ENCODE measurements at regions not wholly inside any gene's neighbourhood (a gene's known extent, or its start where the extent isn't known, plus 50 kb on each side); places are given as distances from the start of the nearest gene placed in this dataset.

- Mint-ChIP-seq H3K9me3 (peaks cover 0 to 1% (median 0%) of the 10 kb centered on the region in 7 donors), H3K4me1 (peaks cover 2 to 5% (median 4%) of the 10 kb centered on the region in 3 donors), H3K4me3 (no peak overlapping the region), H3K27me3 (peaks cover 31 to 36% (median 32%) of the 10 kb centered on the region in 3 donors), H3K27ac (peak overlapping the region in 1 of 6 donors; percentile 65), H3K36me3 (no peaks in the 10 kb centered on the region)
- DNase-seq, result no peak
- ATAC-seq (ENCODE audit: low read depth in 2 of 2), result no peak
Measured at GRCh38 chr10:123562387-123562786, 103.8 kb upstream of the GPR26 start.

DNA sequence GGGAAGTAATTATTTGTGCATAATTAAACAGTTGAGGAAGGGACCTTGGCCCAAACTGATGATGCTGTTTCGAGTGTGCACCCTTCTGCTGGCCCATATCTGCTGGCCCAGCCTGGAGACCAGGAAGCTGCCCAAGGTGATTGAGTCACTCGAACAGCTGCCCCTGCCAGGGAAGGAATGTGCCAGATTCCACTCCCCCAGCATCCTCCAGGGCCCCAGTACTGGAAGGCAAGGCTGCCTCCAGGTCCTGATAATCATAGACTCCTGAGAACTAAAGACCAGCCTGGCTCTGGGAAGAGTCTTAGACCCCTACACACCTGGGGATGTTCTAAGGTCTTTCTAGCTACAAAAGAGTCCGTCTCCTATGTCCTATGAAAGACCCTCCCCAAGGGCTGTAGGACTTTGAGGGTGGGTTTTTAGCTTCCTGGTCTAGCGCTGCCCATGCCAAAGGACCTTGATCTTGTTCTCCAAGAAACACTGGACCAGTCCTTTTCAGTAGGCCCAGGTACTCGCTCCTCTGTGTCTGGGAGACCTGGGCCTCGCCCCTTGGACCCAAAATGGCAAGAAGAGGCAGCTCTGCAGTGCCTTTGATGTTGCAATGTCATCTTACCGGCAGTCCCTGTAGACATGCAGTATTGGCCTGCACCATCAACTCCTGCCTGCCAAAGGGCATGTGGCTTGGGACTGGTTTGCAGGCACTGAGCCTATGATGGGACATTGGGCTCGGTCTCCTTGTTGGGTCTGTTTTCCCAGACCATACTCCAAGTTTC lies 103.2 kb upstream of the GPR26 start:
- peaks cover 2 to 5% (median 4%) of the 10 kb centered on the region in 3 donors for H3K4me1 Mint-ChIP-seq
- H3K27me3 Mint-ChIP-seq, result peaks cover 37 to 42% (median 38%) of the 10 kb centered on the region in 3 donors
- no peak for DNase-seq
- no peak overlapping the region for H3K4me3 Mint-ChIP-seq
- peaks cover 0 to 1% (median 0%) of the 10 kb centered on the region in 7 donors for H3K9me3 Mint-ChIP-seq
- H3K36me3 Mint-ChIP-seq, result no peaks in the 10 kb centered on the region
- no peak overlapping the region for H3K27ac Mint-ChIP-seq
- no peak for ATAC-seq (ENCODE audit: low read depth in 2 of 2)

DNA sequence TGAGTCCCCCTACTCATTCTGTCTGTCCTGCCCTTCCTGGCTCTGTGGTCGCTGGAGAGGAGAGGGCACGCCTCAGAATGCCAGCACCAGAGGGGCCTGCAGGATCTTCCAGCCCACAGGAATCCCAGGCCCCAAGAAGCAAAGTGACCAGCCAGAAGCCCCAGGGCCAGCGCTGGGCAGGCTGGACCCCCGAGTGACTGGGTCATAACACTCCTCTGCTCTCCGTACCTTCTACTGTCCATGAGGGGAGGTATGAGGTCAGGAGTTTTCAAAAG lies 102.6 kb upstream of the GPR26 start:
- DNase-seq, result no peak
- H3K9me3 Mint-ChIP-seq, result peaks cover 0 to 1% (median 0%) of the 10 kb centered on the region in 7 donors
- H3K4me1 Mint-ChIP-seq, result peaks cover 2 to 5% (median 4%) of the 10 kb centered on the region in 3 donors
- no peak for ATAC-seq (ENCODE audit: low read depth in 2 of 2)
- no peak overlapping the region for H3K27ac Mint-ChIP-seq
- peaks cover 41 to 47% (median 43%) of the 10 kb centered on the region in 3 donors for H3K27me3 Mint-ChIP-seq
- no peak overlapping the region for H3K4me3 Mint-ChIP-seq
- H3K36me3 Mint-ChIP-seq, result no peaks in the 10 kb centered on the region

GRCh38 chr10:123563994-123564393 lies 102.2 kb upstream of the GPR26 start:
- no peaks in the 10 kb centered on the region for H3K36me3 Mint-ChIP-seq
- H3K27me3 Mint-ChIP-seq, result peaks cover 45 to 52% (median 46%) of the 10 kb centered on the region in 3 donors
- no peak for DNase-seq
- no peak overlapping the region for H3K27ac Mint-ChIP-seq
- no peak for ATAC-seq (ENCODE audit: low read depth in 2 of 2)
- peaks cover 2 to 5% (median 4%) of the 10 kb centered on the region in 3 donors for H3K4me1 Mint-ChIP-seq
- peaks cover 0 to 1% (median 0%) of the 10 kb centered on the region in 7 donors for H3K9me3 Mint-ChIP-seq
- H3K4me3 Mint-ChIP-seq, result no peak overlapping the region

DNA sequence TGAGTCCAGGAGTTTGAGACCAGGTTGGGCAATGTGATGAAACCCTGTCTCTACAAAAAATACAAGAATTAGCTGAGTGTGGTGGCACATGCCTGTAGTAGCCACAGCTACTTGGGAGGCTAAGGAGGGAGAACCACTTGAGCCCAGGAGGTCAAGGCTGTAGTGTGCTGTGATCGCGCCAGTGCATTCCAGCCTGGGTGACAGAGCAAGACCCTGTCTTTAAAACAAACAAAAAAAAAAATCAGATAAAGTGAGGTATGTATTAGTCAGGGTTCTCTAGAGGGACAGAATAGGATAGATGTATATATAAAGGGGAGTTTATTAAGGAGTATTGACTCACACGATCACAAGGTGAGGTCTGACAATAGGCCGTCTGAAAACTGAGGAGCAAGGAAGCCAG lies 101.5 kb upstream of the GPR26 start:
- H3K4me1 Mint-ChIP-seq, result peaks cover 0 to under 1% (median 0%) of the 10 kb centered on the region in 3 donors
- no peak for ATAC-seq (ENCODE audit: low read depth in 2 of 2)
- H3K36me3 Mint-ChIP-seq, result no peaks in the 10 kb centered on the region
- H3K27me3 Mint-ChIP-seq, result peaks cover 44 to 52% (median 45%) of the 10 kb centered on the region in 3 donors
- no peak overlapping the region for H3K4me3 Mint-ChIP-seq
- H3K27ac Mint-ChIP-seq, result peak overlapping the region in 1 of 6 donors; percentile 0
- H3K9me3 Mint-ChIP-seq, result peaks cover 0 to 1% (median 0%) of the 10 kb centered on the region in 7 donors
- no peak for DNase-seq

- Mint-ChIP-seq H3K27ac (no peak overlapping the region), H3K4me3 (no peak overlapping the region), H3K36me3 (no peaks in the 10 kb centered on the region), H3K9me3 (peaks cover 0 to 1% (median 0%) of the 10 kb centered on the region in 7 donors), H3K4me1 (no peaks in the 10 kb centered on the region), H3K27me3 (peaks cover 43 to 52% (median 49%) of the 10 kb centered on the region in 3 donors)
- DNase-seq (no peak), ATAC-seq (ENCODE audit: low read depth in 2 of 2) (no peak)
Measured at GRCh38 chr10:123565691-123566660, 100.2 kb upstream of the GPR26 start.

DNA sequence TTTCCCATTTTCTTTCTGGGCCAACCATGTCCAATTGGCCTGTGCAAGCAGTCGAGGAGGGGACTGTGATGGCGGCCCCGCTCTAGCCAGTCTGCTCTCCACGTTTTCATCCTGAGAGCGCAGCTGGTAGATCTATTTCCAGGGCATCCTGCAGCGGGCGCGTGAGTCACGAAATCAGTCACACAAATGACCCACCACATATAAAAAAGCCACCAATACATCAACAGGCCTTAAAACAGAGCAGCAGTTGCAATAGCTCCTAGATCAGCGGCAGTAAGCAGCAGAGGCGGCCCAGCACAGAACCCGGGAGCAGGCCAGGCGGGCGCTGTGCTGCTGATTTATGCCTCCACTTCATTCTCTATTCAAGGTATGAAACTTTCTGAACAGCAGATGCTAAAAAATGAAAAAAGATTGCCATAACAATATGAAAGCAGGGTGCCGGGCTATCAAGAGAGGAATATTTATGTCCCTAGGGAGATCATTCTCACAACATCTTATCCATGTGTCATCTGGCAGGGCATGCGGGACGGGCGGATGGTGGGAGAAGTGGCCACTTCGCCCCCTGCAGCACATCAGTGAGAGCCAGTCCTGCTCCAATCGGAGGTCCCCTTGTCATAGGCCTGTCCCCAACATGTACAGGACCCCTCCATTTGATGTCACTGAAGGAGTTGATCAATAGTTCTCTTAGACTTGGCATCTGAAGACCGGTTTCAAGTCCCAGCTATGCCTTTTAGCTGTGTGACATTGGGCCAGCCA lies 98.0 kb upstream of the GPR26 start:
- Mint-ChIP-seq H3K27ac (no peak overlapping the region), H3K9me3 (peaks cover 0 to 1% (median 0%) of the 10 kb centered on the region in 7 donors), H3K36me3 (peaks cover 0 to 8% of the 10 kb centered on the region in 2 donors), H3K4me1 (peaks cover 0 to 8% (median 3%) of the 10 kb centered on the region in 3 donors), H3K27me3 (peaks cover 49 to 67% (median 65%) of the 10 kb centered on the region in 3 donors), H3K4me3 (peak overlapping the region in 1 of 8 donors; percentile 5)
- DNase-seq (no peak), ATAC-seq (ENCODE audit: low read depth in 2 of 2) (no peak)

- Mint-ChIP-seq H3K27me3 (peaks cover 55 to 72% (median 71%) of the 10 kb centered on the region in 3 donors), H3K27ac (no peak overlapping the region), H3K4me1 (peaks cover 0 to 8% (median 3%) of the 10 kb centered on the region in 3 donors), H3K9me3 (peaks cover 0 to 1% (median 0%) of the 10 kb centered on the region in 7 donors), H3K4me3 (no peak overlapping the region), H3K36me3 (peaks cover 0 to 8% of the 10 kb centered on the region in 2 donors)
- no peak for DNase-seq
- ATAC-seq (ENCODE audit: low read depth in 2 of 2), result no peak
Measured at GRCh38 chr10:123568751-123569150, 97.4 kb upstream of the GPR26 start.

- peaks cover 0 to 8% of the 10 kb centered on the region in 2 donors for H3K36me3 Mint-ChIP-seq
- ATAC-seq (ENCODE audit: low read depth in 2 of 2) (no peak), DNase-seq (no peak)
- H3K27me3 Mint-ChIP-seq, result peaks cover 59 to 79% (median 78%) of the 10 kb centered on the region in 3 donors
- peaks cover 0 to 1% (median 0%) of the 10 kb centered on the region in 7 donors for H3K9me3 Mint-ChIP-seq
- H3K4me3 Mint-ChIP-seq, result peak overlapping the region in 1 of 8 donors; percentile 9
- peaks cover 0 to 8% (median 3%) of the 10 kb centered on the region in 3 donors for H3K4me1 Mint-ChIP-seq
- no peak overlapping the region for H3K27ac Mint-ChIP-seq
Measured at GRCh38 chr10:123569436-123570035, 96.6 kb upstream of the GPR26 start.

DNA sequence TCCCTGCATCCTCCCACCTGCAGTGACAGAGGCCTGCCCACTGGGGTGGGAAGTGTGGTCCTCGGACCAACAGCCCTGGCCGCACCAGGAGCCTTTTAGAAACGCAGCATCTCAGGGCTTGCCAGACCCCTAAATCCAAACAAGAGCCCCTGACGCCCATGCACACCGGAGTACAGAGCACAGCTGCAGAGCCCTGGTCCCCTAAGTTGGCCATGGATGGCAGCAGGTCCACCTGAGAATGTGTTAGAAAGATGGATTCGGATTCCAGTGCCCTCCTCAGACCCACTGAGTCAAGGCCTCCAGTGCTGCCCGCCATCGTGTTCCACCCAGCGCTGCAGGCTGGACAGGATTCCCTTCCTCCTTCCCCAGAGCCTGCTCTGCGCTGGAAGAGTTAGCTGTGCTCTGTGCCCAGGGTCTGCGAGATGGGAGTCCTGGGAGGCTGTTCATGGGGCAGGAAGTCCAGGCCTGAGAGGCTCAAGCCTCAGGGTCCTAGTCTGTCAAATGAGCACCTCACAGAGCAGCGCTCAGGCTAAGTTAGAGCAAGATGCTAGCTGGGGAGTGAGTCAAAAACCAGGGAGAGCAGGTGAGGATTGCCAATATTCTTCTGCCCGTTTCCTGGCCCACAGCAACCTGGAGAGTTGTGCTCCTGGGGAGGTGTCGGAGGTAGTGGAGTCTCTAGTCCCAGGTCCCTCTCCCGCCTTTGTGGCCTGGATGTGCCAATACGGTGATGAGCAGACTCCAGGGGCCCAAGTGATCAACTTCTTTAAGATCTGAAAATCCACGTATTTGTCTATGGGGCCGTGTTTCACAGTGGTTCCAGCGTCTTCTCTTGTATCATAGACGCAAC lies 95.9 kb upstream of the GPR26 start:
- Mint-ChIP-seq H3K27me3 (peaks cover 55 to 80% (median 76%) of the 10 kb centered on the region in 3 donors), H3K9me3 (peaks cover 0 to 1% (median 0%) of the 10 kb centered on the region in 7 donors), H3K36me3 (peaks cover 0 to 8% of the 10 kb centered on the region in 2 donors), H3K27ac (no peak overlapping the region), H3K4me1 (peaks cover 0 to 8% (median 3%) of the 10 kb centered on the region in 3 donors), H3K4me3 (peak overlapping the region in 1 of 8 donors; percentile 9)
- DNase-seq (no peak), ATAC-seq (ENCODE audit: low read depth in 2 of 2) (no peak)

DNA sequence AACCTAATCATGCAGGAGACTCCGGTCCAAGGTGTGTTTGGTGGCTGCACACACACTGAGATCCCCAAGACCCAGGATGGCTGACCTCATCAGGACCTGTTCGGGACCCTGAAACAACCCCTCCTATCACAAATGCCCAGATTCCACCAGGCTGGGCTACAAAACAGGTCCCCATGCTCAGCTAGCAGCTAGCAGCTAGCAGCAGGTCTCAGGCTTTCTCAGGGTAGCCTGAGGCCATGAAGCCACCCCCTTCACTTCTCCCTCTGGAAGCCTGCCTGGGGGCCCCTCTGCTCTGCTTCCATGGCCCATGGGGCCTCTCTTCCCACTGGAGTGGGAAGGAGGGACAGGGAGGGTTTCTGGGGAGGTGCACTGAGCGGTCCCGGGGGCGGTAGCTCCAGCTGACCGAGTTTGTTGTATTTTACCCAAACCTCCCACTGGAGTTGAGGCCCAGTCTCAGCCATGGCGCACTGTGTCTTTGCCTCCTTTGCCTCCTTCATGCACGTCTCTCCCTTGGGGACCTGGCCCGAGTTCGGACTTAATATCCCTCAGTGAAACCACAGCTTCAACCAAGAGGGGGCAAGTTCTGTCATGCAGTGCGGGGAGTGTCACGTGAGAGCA lies 95.1 kb upstream of the GPR26 start:
- H3K36me3 Mint-ChIP-seq, result peaks cover 0 to 8% of the 10 kb centered on the region in 2 donors
- peak overlapping the region in 1 of 8 donors; percentile 25 for H3K4me3 Mint-ChIP-seq
- H3K27me3 Mint-ChIP-seq, result peaks cover 49 to 75% (median 73%) of the 10 kb centered on the region in 3 donors
- H3K27ac Mint-ChIP-seq, result peak overlapping the region in 1 of 6 donors; percentile 37
- H3K9me3 Mint-ChIP-seq, result peaks cover 0 to 1% (median 0%) of the 10 kb centered on the region in 7 donors
- H3K4me1 Mint-ChIP-seq, result peaks cover 0 to 8% (median 3%) of the 10 kb centered on the region in 3 donors
- no peak for ATAC-seq (ENCODE audit: low read depth in 2 of 2)
- DNase-seq, result no peak
